Fibroblast of lung (primary cell): ENCODE measurements at regions not wholly inside any gene's neighbourhood (a gene's known extent, or its start where the extent isn't known, plus 50 kb on each side); places are given as distances from the start of the nearest gene placed in this dataset.

ENCODE experiments used
- DNase-seq, 2 donors: peaks; one replicate each; pipeline versions ENCODE4 v3.0.0 to v3.0.0-alpha.2; 2010; ENCODE audit warnings: low read depth in 2 of 2
- H2AFZ ChIP-seq: 2 replicates; pipeline ENCODE4 v1.5.1; 2012; ENCODE audit warnings: low read length, control low read depth, inconsistent platforms
- H3K27ac ChIP-seq: 2 replicates; pipeline ENCODE4 v1.5.1; 2011; ENCODE audit warnings: low read length, control low read depth; ENCODE audit not compliant: insufficient read depth
- H3K27me3 ChIP-seq: 2 replicates; pipeline ENCODE4 v1.5.1; 2011; ENCODE audit warnings: mild to moderate bottlenecking, low read length; ENCODE audit not compliant: control insufficient read depth, insufficient read depth
- H3K36me3 ChIP-seq: 2 replicates; pipeline ENCODE4 v1.5.1; 2011; ENCODE audit warnings: low read length; ENCODE audit not compliant: control insufficient read depth, insufficient read depth
- H3K4me1 ChIP-seq: 2 replicates; pipeline ENCODE4 v1.5.1; 2011; ENCODE audit warnings: low read length; ENCODE audit not compliant: control insufficient read depth, insufficient read depth; ENCODE audit errors: extremely low read depth
- H3K4me2 ChIP-seq: 2 replicates; pipeline ENCODE4 v1.5.1; 2011; ENCODE audit warnings: low read length, control low read depth; ENCODE audit not compliant: insufficient read depth; ENCODE audit errors: extremely low read depth
- H3K4me3 ChIP-seq, 4 experiments: fragments of 200-600 bp in 1 of 4; sonication (generic) in 1 of 4; replicated peaks in 1 of 4; 2 replicates each; pipeline ENCODE4 v1.5.1; 2011 to 2016; ENCODE audit warnings: low read length in 4 of 4, low read depth in 3 of 4, mild to moderate bottlenecking in 3 of 4, control low read depth in 2 of 4, inconsistent platforms in 1 of 4, mixed read lengths in 1 of 4; ENCODE audit not compliant: insufficient read depth in 1 of 4; ENCODE audit errors: control extremely low read depth in 1 of 4
- H3K79me2 ChIP-seq: 2 replicates; pipeline ENCODE4 v1.5.1; 2012; ENCODE audit warnings: mild to moderate bottlenecking, low read length, inconsistent platforms; ENCODE audit not compliant: control insufficient read depth, insufficient read depth
- H3K9ac ChIP-seq: 2 replicates; pipeline ENCODE4 v1.5.1; 2011; ENCODE audit warnings: mild to moderate bottlenecking, low read length, control low read depth; ENCODE audit not compliant: insufficient read depth
- H3K9me3 ChIP-seq: 2 replicates; pipeline ENCODE4 v1.5.1; 2012; ENCODE audit warnings: low read depth, low read length; ENCODE audit not compliant: control insufficient read depth, insufficient read depth
- H4K20me1 ChIP-seq: 2 replicates; pipeline ENCODE4 v1.5.1; 2011; ENCODE audit warnings: low read length; ENCODE audit not compliant: control insufficient read depth, insufficient read depth; ENCODE audit errors: extremely low read depth
- CTCF ChIP-seq, 2 donors: IDR thresholded peaks in 1 of 2; conservative IDR thresholded peaks in 1 of 2; 1 replicate in 1 of 2; 2 replicates in 1 of 2; pipeline ENCODE4 v1.5.1; 2011 to 2012; ENCODE audit warnings: low read length in 2 of 2, control low read depth in 1 of 2, inconsistent platforms in 1 of 2, low read depth in 1 of 2, mild to moderate bottlenecking in 1 of 2
- EZH2 ChIP-seq: IDR thresholded peaks from 2 replicates; pipeline ENCODE4 v1.5.1; 2012; ENCODE audit warnings: low read length, control low read depth, mild to moderate bottlenecking; ENCODE audit errors: missing control alignments

GRCh38 chr13:65917731-65918130 lies 1312.4 kb downstream of the PCDH9 start:
- H3K27me3 ChIP-seq = no peaks in the 10 kb centered on the region
- H3K4me2 ChIP-seq = no peak overlapping the region
- no peak for DNase-seq
- H3K4me3 ChIP-seq = no peak overlapping the region
- no peaks in the 10 kb centered on the region for H4K20me1 ChIP-seq
- H2AFZ ChIP-seq = no peak overlapping the region
- no peak overlapping the region for H3K27ac ChIP-seq
- no peak for TF ChIP-seq EZH2
- TF ChIP-seq CTCF (conservative IDR thresholded peaks at IDR 0.05 in 1 of 2, IDR thresholded peaks at IDR 0.05 in 1 of 2; ENCODE audit: low read depth in 1 of 2, low read length in 2 of 2) = no peak
- no peaks in the 10 kb centered on the region for H3K9me3 ChIP-seq
- H3K79me2 ChIP-seq = no peaks in the 10 kb centered on the region
- H3K4me1 ChIP-seq = peaks cover 14% of the 10 kb centered on the region
- no peak overlapping the region for H3K9ac ChIP-seq
- H3K36me3 ChIP-seq = no peaks in the 10 kb centered on the region

GRCh38 chr13:65915195-65915594 lies 1314.9 kb downstream of the PCDH9 start:
- H3K27ac ChIP-seq = no peak overlapping the region
- H3K79me2 ChIP-seq = no peaks in the 10 kb centered on the region
- H3K4me2 ChIP-seq = no peak overlapping the region
- no peaks in the 10 kb centered on the region for H3K36me3 ChIP-seq
- H3K4me3 ChIP-seq = no peak overlapping the region
- no peaks in the 10 kb centered on the region for H3K9me3 ChIP-seq
- DNase-seq = no peak
- peaks cover 14% of the 10 kb centered on the region for H3K4me1 ChIP-seq
- H4K20me1 ChIP-seq = no peaks in the 10 kb centered on the region
- H2AFZ ChIP-seq = no peak overlapping the region
- no peaks in the 10 kb centered on the region for H3K27me3 ChIP-seq
- H3K9ac ChIP-seq = no peak overlapping the region
- TF ChIP-seq EZH2 (no peak), CTCF (conservative IDR thresholded peaks at IDR 0.05 in 1 of 2, IDR thresholded peaks at IDR 0.05 in 1 of 2; ENCODE audit: low read depth in 1 of 2, low read length in 2 of 2) (no peak)

GRCh38 chr13:65914716-65915115 lies 1315.4 kb downstream of the PCDH9 start:
- TF ChIP-seq EZH2 (no peak), CTCF (conservative IDR thresholded peaks at IDR 0.05 in 1 of 2, IDR thresholded peaks at IDR 0.05 in 1 of 2; ENCODE audit: low read depth in 1 of 2, low read length in 2 of 2) (no peak)
- no peaks in the 10 kb centered on the region for H4K20me1 ChIP-seq
- H3K27ac ChIP-seq = peak overlapping the region; percentile 10
- no peak overlapping the region for H3K4me3 ChIP-seq
- H3K4me1 ChIP-seq = peaks cover 14% of the 10 kb centered on the region
- H3K9me3 ChIP-seq = no peaks in the 10 kb centered on the region
- no peaks in the 10 kb centered on the region for H3K36me3 ChIP-seq
- H2AFZ ChIP-seq = no peak overlapping the region
- no peaks in the 10 kb centered on the region for H3K79me2 ChIP-seq
- H3K9ac ChIP-seq = no peak overlapping the region
- DNase-seq = peak; percentile 51 to 73
- H3K27me3 ChIP-seq = no peaks in the 10 kb centered on the region
- no peak overlapping the region for H3K4me2 ChIP-seq
